Stimulated activated CD8-positive, alpha-beta memory T cell treated with anti-CD3 and anti-CD28 coated beads, Interleukin-15, amount 100 ng/mL, for 1 hour (primary cell): ENCODE measurements at regions not wholly inside any gene's neighbourhood (a gene's known extent, or its start where the extent isn't known, plus 50 kb on each side); places are given as distances from the start of the nearest gene placed in this dataset.
"Not testable (repeated sequence)": the region's sequence is repeated elsewhere in the genome, so short reads cannot be mapped to it uniquely, and the experiment has no call there.

Source experiments
- DNase-seq: peaks from one replicate; pipeline ENCODE4 v3.0.0-alpha.2; 2020; ENCODE audit warnings: low read depth

DNA sequence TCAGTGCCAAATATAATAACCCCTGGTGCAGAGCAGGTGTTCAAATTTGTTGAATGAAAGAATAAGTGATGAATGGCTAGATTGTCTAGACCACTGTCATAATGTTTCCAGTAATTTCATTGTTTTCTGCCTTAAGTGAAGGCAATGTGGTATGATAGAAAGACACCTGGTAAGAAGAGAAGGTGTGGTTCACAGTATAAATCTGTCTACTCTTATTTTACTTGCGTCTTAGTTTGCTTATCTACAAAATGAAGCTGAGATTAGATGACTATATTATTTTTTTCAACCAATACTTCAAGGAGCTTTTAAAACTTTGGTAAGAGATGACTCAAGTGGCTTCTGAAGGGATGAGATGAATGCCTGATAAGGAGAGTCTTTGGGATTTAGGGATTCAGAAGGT is 788.4 kb downstream of the EPHA4 start:
- no peak for DNase-seq

DNA sequence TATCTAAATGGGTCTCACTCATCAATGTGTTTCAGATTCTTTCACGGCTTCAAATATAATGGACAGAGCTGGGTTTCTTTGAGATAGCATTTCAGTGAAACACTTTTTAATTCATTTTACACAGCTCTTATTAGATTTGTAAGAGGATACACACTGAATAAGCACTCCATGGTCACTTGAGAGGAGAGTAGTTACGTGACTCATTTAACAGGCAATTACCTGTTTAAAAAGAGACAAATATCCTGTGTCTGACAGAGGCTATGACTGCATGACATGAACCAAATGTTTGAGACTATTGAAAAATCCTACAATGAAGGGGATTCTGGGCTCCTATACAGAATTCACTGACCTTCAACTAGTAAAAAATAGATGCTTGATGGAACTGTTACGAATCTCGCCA is 786.9 kb downstream of the EPHA4 start:
- no peak for DNase-seq

DNA sequence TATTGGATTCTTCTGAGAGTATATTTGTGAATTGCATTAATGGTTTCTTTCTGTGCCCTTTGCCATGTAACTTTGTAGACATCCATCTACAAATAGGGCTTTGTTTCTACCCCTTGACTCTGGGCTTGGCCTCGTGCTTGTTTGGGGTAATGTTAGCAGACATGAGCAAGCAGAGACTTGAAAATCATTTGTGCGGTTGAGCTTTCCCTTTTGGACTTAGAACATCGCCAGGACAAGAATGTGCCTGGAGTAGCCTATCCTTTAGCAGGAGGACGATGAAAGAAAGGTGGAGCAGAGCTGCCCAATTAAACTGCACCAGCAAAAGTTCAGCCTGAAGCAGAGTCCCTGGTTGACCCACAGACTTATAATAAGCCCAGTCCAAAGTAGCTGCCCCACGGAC is 785.9 kb downstream of the EPHA4 start:
- no peak for DNase-seq

DNA sequence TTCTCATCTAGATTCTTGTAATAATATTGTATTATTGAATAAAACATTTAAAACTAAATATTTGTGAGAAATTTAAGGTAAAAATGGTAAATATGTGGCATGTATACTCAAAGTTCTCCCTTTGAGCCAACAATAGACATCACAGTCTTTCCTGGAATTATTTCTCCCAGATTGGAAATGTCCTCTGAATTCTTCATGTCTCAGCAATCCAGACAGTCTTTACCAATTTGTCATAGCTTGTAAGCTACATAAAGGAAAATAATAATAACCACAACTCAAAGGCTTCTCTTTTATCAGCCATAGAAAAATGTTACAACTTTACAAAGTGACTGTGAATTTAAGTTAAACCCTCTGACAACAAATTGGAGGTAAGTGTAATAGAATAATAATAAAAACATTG is 784.9 kb downstream of the EPHA4 start:
- no peak for DNase-seq

DNA sequence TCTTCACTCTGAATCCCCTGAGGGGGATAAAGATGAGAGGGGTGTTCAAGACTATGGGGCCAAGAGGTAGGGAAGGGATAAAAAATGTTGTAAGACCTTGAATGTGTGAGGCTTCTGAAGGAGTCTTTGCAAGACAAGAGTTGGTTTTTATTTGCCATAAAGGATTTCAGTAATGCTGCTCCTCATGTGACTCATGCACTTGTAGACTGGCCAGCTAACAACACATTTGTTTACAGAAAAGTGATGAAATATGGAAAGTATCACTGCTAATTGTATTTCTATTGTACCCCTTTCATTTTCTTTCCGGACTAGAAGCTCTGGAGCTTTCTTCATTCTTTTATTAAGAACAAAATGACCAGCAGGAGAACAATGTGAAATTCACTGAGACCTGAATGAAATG is 782.1 kb downstream of the EPHA4 start:
- no peak for DNase-seq

DNA sequence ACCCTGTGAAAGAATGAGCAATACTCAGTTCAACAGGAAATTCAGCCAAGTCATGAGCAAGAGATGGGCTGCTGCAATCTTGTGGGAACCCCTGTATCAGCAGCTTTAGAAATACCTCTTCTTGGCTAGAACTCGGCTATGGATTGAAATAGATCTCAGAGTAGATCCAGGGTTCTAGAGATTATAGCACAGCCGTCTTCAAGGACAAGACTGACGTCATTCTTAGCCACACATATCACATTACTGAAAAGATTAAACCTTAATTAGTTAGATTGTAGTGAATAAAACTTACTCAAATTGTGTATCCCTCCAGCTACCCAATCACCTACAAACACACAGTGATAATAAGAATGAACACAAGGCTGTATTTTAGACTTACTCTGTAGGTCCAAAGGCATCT is 776.4 kb downstream of the EPHA4 start:
- no peak for DNase-seq

DNA sequence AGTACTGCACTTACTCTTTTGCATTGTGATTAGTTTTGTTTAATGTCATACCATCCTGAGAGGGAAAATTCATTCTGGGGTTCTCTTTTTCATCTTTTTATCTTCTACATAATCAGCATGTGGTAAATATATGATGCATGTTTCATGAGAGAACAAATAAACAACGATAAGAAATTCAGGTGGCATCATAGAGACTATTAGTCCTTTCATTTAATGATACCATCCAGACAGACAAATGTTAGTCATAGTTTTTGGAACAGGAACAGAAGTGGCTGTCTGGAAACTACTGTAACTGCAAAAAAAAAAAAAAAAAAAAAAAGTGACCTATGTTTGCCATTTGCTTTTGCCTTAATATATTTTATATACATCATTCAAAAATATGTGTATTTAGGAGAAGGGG is 761.0 kb downstream of the EPHA4 start:
- no peak for DNase-seq

DNA sequence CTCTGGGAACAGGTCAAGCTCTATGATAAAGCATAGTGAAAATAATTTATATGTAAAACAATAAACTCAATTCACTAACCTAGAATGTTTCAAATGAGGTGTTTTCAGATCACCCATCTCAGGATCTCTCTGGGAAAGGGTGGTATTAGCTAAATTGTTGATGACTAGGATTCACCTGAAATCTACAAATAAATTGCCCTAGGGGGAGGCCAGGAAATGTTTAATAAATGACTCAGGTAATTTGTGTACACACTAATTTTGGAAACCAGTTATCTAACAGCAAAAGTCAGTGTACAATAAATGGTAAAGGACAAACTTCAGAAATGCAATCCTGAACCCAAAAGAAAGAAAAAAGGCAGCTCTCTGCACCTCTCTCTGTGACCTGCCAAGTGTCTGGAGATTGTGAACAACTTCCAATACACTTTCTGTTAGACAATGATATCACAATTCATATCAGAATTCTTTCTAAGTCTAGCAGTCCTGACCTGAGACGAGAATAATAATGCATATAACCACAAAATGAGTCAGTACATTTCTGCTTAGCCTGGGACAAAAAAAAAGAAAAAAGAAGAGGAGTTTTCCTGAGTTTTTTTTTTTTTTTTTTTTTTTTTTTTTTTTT is 760.0 kb downstream of the EPHA4 start:
- no peak for DNase-seq

DNA sequence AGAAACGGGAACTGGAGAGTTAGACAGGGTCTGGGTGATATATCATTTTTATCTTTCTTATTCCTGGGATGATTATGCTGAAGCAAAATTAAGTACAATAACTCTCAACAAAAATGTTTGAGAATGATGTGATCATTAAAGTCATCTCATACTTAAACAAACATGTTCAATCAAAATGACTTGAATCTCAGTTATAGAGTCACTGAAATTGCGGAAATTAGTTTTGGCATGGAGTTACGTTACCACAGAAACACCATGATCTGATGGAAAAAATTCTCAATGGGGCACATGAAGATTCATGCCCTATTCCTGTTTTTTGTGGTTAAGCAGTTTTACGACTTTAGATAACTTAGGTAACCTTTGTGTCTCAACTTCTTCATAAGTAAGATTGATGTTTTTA is 757.7 kb downstream of the EPHA4 start:
- no peak for DNase-seq

DNA sequence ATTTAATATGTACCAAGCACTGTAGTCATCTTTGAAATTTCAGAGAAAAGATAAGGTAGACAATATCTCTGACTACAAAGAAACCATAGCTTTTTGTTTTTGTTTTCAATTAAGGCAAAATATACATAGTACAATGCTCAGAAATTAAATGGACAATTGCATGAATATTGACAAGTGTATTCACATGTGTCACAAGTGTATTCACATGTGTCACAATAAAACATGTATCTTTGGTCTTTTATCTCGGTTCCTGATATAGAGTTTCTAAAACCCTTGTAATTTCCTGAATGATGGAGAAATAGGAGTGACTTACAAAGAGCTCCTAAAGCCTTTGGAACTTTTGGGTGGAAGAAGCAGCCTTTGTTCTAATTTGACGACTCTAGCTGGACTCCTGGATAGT is 756.4 kb downstream of the EPHA4 start:
- no peak for DNase-seq

DNA sequence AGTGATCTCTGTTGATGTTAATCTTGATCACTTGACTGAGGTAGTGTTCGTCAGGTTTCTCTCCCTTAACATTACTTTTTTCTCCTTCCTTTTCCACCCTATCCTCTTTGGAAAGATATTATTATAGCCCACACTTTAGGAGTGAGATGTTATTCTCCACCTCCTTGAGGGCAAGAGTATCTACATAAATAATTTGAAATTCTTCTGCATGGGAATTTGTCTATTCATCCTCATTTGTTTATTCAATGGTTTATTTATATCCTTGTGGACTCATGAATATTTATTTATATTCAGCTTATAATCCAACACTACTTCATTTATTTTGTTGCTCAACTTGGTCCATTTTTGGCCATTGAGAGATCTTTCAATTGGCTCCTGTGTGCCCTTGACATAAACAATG is 750.4 kb downstream of the EPHA4 start:
- no peak for DNase-seq

DNA sequence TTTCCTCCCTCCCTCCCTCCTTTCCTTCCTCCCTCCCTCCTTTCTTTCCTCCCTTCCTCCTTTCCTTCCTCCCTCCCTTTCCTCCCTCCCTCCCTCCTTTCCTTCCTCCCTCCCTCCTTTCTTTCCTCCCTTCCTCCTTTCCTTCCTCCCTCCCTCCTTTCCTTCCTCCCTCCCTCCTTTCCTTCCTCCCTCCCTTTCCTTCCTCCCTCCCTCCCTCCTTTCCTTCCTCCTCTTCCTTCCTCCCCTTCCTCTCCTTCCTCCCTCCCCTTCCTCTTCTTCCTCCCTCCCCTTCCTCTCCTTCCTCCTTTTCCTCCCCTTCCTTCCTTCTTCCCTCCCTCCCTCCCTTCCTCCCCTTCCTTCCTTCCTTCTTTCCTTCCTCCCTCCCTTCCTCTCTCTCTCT is 748.5 kb downstream of the EPHA4 start:
- not testable (repeated sequence) for DNase-seq

DNA sequence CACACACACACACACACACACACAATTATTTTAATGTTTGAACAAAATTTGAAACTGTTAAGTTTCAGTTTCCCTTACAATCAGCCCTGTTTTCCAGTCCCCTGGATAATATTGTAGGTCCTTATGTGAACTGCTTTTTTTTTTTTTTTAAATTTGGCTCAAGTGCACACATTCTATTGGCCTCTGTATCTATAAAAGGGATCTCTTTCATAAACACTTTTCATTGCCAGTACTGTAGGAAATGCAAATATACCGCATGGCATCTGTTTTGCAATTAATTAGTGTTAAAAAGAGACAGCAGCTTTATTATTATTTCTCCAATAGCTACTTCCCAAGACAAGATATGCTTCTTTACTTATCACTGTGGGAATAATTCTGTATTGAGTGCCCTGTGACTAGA is 738.7 kb downstream of the EPHA4 start:
- DNase-seq: no peak

DNA sequence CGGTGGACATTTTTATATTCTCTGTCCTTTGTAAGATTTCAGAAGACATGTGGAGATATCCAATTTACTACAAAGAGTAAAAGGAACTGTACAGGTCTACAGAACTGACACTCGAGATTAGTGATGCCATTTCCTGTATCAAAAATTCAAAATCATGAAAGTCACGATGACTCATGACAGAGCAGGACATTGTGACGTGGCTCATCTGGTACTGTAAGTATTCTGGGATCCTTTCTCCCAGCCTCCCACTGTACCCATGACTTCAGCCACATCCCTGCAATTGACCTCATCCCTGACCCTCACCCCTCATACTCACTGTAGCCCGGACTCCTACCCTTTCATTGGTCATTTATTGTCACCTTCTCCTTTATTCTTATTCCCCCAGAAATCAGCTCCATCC is 736.5 kb downstream of the EPHA4 start:
- no peak for DNase-seq

DNA sequence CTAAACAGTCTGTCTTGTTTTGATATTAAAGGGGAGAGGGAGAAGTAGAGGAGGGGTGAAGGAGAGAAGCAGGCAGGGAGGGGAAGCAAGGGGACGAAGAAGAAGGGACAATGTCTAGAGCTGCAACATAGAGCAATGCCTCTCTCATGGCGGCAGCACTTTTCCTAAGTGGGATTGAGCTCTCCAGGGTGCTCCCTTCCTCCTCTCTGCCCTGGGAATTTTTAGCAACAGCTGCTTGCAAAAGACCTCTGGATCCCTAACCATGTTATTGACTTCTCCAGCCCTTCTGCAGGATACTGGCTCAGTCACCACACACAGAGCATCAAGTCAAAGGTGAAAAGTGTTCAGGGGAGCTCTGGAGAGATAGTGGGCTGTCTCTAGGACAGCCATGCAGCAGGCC is 734.9 kb downstream of the EPHA4 start:
- DNase-seq: no peak

DNA sequence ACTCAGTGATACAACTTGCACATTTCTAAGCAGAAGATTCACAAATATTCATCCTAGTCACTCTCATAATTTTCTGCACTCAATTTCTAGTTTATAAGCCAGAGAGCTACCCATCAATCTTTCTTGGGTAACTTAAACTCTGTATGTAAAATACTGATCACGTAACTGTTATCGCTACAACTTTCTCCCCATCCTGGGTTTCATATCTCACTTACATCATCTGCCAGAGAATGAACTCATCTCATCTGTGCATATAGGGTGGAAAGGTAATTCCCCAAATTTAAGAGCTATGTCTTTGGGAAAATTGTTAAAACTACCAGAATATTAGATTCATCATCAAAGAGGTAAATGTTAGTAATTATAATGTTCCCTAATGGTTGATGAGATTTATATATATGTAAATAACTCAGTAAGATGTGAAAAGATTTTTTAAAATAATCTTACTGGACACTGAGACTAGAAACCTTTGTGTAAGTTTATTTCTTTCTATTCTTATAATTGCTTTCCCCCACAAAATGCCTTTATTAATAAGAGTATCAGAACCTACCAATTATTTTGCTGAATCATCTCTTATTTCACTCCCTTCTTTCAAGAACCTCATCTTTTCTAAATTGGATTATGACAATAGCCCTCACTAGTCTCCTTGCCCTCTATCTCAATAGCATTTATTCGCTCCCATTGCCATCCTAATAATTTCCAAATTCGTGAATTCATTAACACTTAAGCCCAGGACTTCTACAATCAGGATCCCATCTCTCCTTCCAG is 729.0 kb downstream of the EPHA4 start:
- DNase-seq: no peak

DNA sequence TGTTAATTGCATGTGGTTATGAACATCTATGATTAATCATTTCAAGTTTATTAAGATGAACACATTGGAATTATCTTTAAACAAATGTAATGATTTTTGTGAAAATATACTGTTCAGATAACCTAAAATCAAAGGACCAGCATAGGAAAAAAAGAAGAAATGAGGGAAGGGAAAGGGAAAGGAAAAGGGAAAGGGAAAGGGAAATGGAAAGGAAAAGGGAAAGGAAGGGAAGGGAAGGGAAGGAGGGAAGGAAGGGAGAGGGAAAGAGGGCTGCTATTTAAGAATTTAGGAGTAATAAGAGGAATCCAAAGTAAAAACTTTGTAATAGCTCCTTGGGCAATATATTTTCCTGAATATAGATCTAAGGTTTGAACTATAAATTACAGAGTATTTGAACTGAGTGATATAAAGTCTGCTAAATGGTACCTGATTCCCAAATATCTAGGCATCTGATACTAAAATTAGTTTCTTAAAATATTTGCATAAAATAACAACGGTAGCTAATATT is 726.3 kb downstream of the EPHA4 start:
- DNase-seq: no peak

DNA sequence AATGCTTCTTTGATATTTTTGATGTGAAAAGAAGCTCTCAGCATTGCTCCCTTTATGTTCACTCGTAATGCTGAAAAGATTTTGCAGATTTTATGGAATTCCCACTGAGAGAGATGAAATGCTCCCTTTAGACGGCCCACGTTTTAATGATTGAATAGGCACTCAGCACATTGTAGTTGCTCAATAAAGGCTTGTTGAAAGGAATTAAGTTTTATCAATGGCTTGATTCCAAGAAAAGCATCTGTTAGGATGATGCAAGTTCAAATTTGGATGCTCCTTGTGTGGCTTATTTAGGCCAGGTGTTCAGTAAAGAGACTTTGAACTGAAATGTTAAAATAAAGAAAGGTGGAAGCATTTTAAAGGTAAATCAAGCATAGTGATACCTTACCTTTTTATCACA is 725.1 kb downstream of the EPHA4 start:
- DNase-seq: no peak

DNA sequence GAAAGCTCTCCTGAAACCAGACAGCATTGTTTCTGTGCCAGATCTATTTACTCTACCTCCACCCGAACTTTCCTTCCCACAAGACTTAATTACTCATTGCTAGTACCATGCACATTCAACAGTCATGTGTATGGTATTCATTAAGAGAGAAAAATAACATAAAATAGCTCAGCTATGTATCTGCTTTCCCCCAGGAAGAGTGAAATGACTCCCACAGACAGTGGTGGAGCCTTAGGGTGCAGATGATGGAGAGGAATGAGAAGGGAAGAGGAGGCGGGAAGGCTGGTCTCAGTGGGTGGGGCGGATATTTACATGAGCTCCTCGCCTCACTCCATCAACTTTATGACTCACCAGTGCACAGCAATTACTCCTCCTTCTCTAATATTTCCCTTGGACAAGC is 724.5 kb downstream of the EPHA4 start:
- no peak for DNase-seq

DNA sequence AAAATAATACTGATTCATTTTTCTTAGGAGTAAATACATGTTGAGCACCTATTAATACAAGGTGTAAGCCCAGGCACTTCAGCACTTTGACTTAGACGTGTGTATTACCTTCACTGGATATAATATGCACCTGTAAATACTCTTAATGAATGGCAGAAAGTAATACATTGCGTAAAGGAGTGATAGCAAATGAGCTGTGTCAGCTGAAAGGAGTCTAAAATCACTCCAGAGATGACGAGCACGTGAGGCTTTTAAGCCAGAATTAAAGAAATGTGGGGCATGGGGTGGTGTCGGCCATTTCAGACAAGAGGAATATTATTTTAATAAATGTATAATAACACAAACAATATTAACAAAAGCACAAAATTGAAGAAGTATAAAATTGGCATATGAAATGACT is 722.7 kb downstream of the EPHA4 start:
- no peak for DNase-seq

DNA sequence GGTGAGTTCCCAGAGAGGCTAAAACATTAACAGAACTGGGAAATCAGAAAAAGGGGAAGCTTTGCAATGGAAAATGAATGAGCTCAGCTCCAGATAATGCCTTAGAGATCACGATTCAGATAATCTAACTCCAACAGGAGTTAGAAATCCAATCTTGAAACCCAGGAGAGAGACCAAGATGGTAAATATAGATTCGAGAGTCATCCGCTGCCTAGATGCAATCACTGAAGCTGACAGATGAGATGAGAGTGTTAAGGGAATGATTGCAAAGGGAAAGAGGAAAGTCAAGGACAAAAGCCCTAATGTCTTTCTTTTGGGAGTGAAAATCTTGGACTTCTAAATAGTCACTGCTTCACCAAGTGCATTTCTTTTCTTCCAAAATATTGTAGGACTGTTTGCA is 722.0 kb downstream of the EPHA4 start:
- DNase-seq: no peak

DNA sequence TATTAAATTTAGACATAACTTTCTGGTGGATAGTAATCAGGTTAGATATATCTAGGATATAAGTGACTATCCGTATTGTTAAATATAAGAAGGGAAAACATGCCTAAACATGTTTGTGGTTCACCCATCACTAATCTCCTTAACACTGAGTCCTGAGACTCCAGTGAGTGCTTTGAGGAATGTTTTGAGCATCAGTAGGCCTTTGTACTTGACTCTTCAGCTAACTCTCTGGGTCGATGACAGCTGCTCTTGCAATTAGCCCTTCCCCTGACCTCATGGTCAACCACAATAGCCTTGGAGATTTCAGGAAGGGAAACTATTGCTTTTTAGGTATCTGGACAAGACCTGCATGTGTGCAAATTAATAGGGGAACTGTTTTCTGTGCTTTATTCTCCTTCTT is 716.8 kb downstream of the EPHA4 start:
- no peak for DNase-seq

DNA sequence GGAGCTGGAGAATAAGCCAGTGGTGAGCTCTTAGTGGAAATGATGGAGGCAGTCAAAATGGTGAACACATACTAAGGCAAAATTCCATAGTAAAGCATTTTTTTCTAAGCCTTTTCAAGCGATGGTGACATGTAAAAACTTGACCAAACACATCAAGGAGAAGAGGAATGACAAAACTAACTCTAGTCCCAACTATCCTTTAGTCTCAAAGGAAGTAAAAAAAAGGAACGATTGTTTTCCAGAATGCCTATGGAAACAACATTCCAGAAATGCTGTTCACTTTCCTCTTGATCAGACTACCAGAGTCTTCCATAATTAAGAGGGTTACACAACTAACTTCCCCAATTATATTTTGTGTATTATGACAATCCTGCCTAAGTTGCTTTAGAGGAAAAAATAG is 715.6 kb downstream of the EPHA4 start:
- no peak for DNase-seq

DNA sequence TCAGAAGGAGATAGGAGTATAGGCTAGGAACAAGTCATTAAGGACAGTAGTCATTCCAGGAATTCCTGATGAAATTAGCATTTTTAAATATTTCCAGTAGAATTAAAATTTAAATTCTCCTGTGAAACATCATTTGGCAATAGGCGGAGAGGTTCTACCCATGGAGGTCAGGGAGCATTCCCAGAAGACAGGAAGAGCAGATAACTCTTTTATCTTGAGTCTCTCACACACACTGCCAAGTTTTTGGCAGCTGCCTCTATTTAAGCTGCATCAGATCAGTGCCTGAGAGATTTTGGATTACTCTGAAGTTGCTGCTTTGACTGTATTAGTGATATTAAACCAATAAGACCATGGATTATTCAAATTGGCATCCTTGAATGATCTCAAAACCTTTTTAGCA is 714.7 kb downstream of the EPHA4 start:
- DNase-seq: no peak
